GM23248 (cell line): ENCODE measurements at regions not wholly inside any gene's neighbourhood (a gene's known extent, or its start where the extent isn't known, plus 50 kb on each side); places are given as distances from the start of the nearest gene placed in this dataset.

ENCODE experiments used
- DNase-seq: peaks from one replicate; pipeline ENCODE4 v3.0.0-alpha.2; 2015
- H2AFZ ChIP-seq: fragments of 200-600 bp; sonication (generic); 2 replicates; pipeline ENCODE4 v1.6.1; 2016; ENCODE audit warnings: antibody characterized with exemption
- H3F3A ChIP-seq: fragments of 200-600 bp; sonication (generic); 2 replicates; pipeline ENCODE4 v1.6.1; 2016; ENCODE audit warnings: mild to moderate bottlenecking, antibody characterized with exemption, mixed run types; ENCODE audit not compliant: insufficient read depth
- H3K27ac ChIP-seq: fragments of 200-600 bp; sonication (generic); 2 replicates; pipeline ENCODE4 v1.5.1; 2016; ENCODE audit warnings: mild to moderate bottlenecking
- H3K27me3 ChIP-seq: fragments of 200-600 bp; sonication (generic); replicated peaks from 2 replicates; pipeline ENCODE4 v1.6.1; 2016; ENCODE audit warnings: mild to moderate bottlenecking; ENCODE audit not compliant: insufficient read depth
- H3K36me3 ChIP-seq: fragments of 200-600 bp; sonication (generic); 2 replicates; pipeline ENCODE4 v1.6.1; 2016; ENCODE audit warnings: low read depth, mild to moderate bottlenecking
- H3K4me1 ChIP-seq: fragments of 200-600 bp; sonication (generic); 2 replicates; pipeline ENCODE4 v1.6.1; 2016; ENCODE audit warnings: mild to moderate bottlenecking; ENCODE audit not compliant: insufficient read depth
- H3K4me2 ChIP-seq: fragments of 200-600 bp; sonication (generic); one replicate; pipeline ENCODE4 v1.6.1; 2016; ENCODE audit warnings: mild to moderate bottlenecking; ENCODE audit not compliant: unreplicated experiment
- H3K4me3 ChIP-seq: fragments of 200-600 bp; sonication (generic); 2 replicates; pipeline ENCODE4 v1.5.1; 2016; ENCODE audit warnings: mild to moderate bottlenecking
- H3K79me2 ChIP-seq: fragments of 200-600 bp; sonication (generic); 2 replicates; pipeline ENCODE4 v1.6.1; 2016; ENCODE audit warnings: mild to moderate bottlenecking; ENCODE audit not compliant: insufficient read depth
- H3K9ac ChIP-seq: fragments of 200-600 bp; sonication (generic); 2 replicates; pipeline ENCODE4 v1.6.1; 2016; ENCODE audit warnings: mild to moderate bottlenecking
- H3K9me2 ChIP-seq: fragments of 200-600 bp; sonication (generic); 2 replicates; pipeline ENCODE4 v1.6.1; 2016; ENCODE audit warnings: mixed run types, mild to moderate bottlenecking, moderate library complexity; ENCODE audit not compliant: insufficient read depth
- H3K9me3 ChIP-seq: fragments of 200-600 bp; sonication (generic); one replicate; pipeline ENCODE4 v1.6.1; 2017; ENCODE audit warnings: low read depth
- H4K20me1 ChIP-seq: fragments of 200-600 bp; sonication (generic); 2 replicates; pipeline ENCODE4 v1.6.0; 2016; ENCODE audit not compliant: insufficient read depth
- EZH2 ChIP-seq: fragments of 200-600 bp; sonication (generic); IDR thresholded peaks from 2 replicates; pipeline ENCODE4 v1.6.1; 2018; ENCODE audit warnings: antibody characterized with exemption, mild to moderate bottlenecking; ENCODE audit not compliant: insufficient read depth, poor library complexity, severe bottlenecking
- EZH2phosphoT487 ChIP-seq: fragments of 200-600 bp; sonication (generic); IDR thresholded peaks from 2 replicates; pipeline ENCODE4 v1.6.1; 2018; ENCODE audit warnings: antibody characterized with exemption, moderate library complexity, mild to moderate bottlenecking, low read depth; ENCODE audit not compliant: insufficient read depth
- WGBS, 2 experiments: methylation state at CpG; one replicate each; pipeline ENCODE4 v1.1.6; 2015 to 2017; ENCODE audit warnings: low lambda C conversion rate in 2 of 2, low coverage in 1 of 2; ENCODE audit errors: missing lambda C conversion rate in 2 of 2; 5-methylcytosine and 5-hydroxymethylcytosine counted together
- in situ Hi-C: fragments of 300-500 bp; cut with MboI; formaldehyde crosslinking; loops from 2 replicates; pipeline ENCODE4 v1.15.0; 2020

GRCh38 chr9:90956026-90956810, 154.6 kb downstream of the SYK start:
- H3K4me3 ChIP-seq = no peak overlapping the region
- H3K4me1 ChIP-seq = peaks cover 12% of the 10 kb centered on the region; the same call in 1 of the 2 replicates
- H3K9ac ChIP-seq = no peak overlapping the region
- H3K36me3 ChIP-seq = no peaks in the 10 kb centered on the region
- peak; percentile 57 for DNase-seq
- H3K27me3 ChIP-seq = no peaks in the 10 kb centered on the region; the same call in 1 of the 2 replicates
- no peaks in the 10 kb centered on the region for H3K9me2 ChIP-seq
- H3K27ac ChIP-seq = no peak overlapping the region
- in situ Hi-C loops = no loop called here
- no peaks in the 10 kb centered on the region for H4K20me1 ChIP-seq
- H3K79me2 ChIP-seq = no peaks in the 10 kb centered on the region
- no peak overlapping the region for H3K4me2 ChIP-seq
- H2AFZ ChIP-seq = no peak overlapping the region
- TF ChIP-seq EZH2phosphoT487 (no peak), EZH2 (no peak)
- H3K9me3 ChIP-seq = no peaks in the 10 kb centered on the region
- WGBS, 2 experiments = 48 to 57% methylated on average over 9 of the region's 9 CpGs
- peaks cover 6% of the 10 kb centered on the region; the same call in 1 of the 2 replicates for H3F3A ChIP-seq

DNA sequence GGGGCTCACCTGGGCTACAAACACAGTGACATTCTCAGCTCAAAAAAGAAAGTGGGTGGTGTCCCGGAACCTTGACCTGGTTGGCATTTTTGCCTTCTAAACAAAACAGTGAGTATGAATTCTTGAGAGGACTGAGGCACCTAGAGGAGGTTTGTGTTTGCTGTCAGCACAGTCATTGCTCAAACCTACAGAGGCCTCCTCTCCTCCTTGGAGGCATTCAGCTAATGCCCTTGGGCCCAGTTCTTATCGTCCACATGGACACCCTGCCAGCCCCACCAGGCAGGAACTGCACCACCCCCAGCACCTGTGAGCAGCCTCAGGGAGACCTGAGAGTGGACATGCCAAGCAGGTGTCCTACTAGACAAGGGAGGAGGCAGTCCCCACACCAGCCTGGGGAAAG, 156.7 kb downstream of the SYK start:
- Histone ChIP-seq H3K4me1 (peaks cover 12% of the 10 kb centered on the region; the same call in 1 of the 2 replicates), H3K4me3 (no peak overlapping the region), H3K79me2 (no peaks in the 10 kb centered on the region), H4K20me1 (no peaks in the 10 kb centered on the region), H3K36me3 (no peaks in the 10 kb centered on the region), H3K9me2 (no peaks in the 10 kb centered on the region), H2AFZ (no peak overlapping the region), H3K9ac (no peak overlapping the region), H3K4me2 (no peak overlapping the region), H3F3A (peaks cover 6% of the 10 kb centered on the region; the same call in 1 of the 2 replicates), H3K27ac (no peak overlapping the region), H3K9me3 (no peaks in the 10 kb centered on the region), H3K27me3 (no peaks in the 10 kb centered on the region; the same call in 1 of the 2 replicates)
- in situ Hi-C loops = no loop called here
- DNase-seq = no peak
- 55 to 56% methylated on average over 2 of the region's 2 CpGs for WGBS, 2 experiments
- TF ChIP-seq EZH2 = no peak
- no peak for TF ChIP-seq EZH2phosphoT487

GRCh38 chr9:90960941-90961340, 159.3 kb downstream of the SYK start:
- Histone ChIP-seq H3K79me2 (no peaks in the 10 kb centered on the region), H3K4me1 (peaks cover 12% of the 10 kb centered on the region; the same call in 1 of the 2 replicates), H3K9me2 (no peaks in the 10 kb centered on the region), H3K27ac (no peak overlapping the region), H2AFZ (no peak overlapping the region), H3K4me2 (no peak overlapping the region), H3K36me3 (no peaks in the 10 kb centered on the region), H3K9ac (no peak overlapping the region), H3K9me3 (no peaks in the 10 kb centered on the region), H3K27me3 (no peaks in the 10 kb centered on the region), H3F3A (peaks cover 6% of the 10 kb centered on the region; the same call in 1 of the 2 replicates), H3K4me3 (no peak overlapping the region), H4K20me1 (no peaks in the 10 kb centered on the region)
- peak; percentile 54 for DNase-seq
- WGBS, 2 experiments = 43 to 55% methylated on average over 5 of the region's 5 CpGs
- in situ Hi-C loops = no loop called here
- TF ChIP-seq EZH2phosphoT487 (no peak), EZH2 (no peak)

DNA sequence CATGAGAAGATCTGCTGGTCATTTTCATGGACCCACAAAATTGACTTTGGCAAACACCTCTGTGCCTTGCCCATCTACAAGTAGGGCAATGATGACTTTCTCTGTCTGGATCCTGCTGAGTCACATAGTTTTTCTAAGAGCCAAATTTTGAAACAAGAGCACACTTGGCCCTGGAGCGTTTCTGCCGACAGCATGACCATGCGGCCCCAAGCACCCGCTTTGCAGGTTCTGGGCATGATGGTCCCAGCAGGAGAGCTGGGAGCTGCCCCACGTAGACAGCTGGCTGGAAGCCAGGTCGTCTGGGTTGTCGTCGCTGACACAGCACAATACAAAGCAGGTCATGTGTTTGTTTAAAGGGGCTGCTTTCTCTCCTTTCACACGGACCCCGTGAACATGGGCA, 159.8 kb downstream of the SYK start:
- in situ Hi-C loops = no loop called here
- Histone ChIP-seq H4K20me1 (no peaks in the 10 kb centered on the region), H3K4me1 (peaks cover 10% of the 10 kb centered on the region), H3K4me2 (no peak overlapping the region), H3K79me2 (no peaks in the 10 kb centered on the region), H3K27ac (no peak overlapping the region), H2AFZ (no peak overlapping the region), H3K4me3 (no peak overlapping the region), H3K27me3 (no peaks in the 10 kb centered on the region), H3K9ac (no peak overlapping the region), H3K36me3 (no peaks in the 10 kb centered on the region), H3K9me2 (no peaks in the 10 kb centered on the region), H3F3A (peaks cover 6% of the 10 kb centered on the region; the same call in 1 of the 2 replicates), H3K9me3 (no peaks in the 10 kb centered on the region)
- peak; percentile 85 for DNase-seq
- TF ChIP-seq EZH2 (no peak), EZH2phosphoT487 (no peak)
- 24 to 27% methylated on average over 10 of the region's 10 CpGs for WGBS, 2 experiments
